ENCODE measurements at regions not wholly inside any gene's neighbourhood (a gene's known extent, or its start where the extent isn't known, plus 50 kb on each side); places are given as distances from the start of the nearest gene placed in this dataset.

DNA sequence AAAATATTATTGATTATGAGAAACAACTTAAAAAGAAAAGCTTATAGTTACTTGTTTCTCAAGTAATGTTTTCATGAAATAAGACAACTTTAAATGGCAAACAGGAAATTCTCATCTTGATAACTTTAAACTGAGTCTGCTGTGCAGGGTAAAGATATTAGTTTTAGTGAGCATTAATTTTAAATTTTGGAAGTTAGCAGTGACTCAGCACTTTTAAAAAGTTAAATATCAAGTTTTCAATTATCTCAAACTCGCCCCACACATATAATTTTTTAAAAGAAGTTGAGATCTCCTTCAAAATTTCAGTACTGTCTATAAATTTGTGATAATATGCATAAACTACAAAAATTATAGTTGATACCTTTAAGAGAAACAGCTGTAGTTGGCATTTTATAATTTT is 337.3 kb upstream of the NT5E start:
- no peak overlapping the region for H3K4me3 ChIP-seq (ENCODE audit: low read depth, low read length)
- no peak for DNase-seq (ENCODE audit: low read depth)
- TF ChIP-seq, protein P1, sequence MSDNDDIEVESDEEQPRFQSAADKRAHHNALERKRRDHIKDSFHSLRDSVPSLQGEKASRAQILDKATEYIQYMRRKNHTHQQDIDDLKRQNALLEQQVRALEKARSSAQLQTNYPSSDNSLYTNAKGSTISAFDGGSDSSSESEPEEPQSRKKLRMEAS (IDR thresholded peaks at IDR 0.05; ENCODE audit: low read depth, low read length) = no peak
- TF ChIP-seq MYC (IDR thresholded peaks at IDR 0.05; ENCODE audit: low read depth, low read length) (no peak), POLR2A (IDR thresholded peaks at IDR 0.05; ENCODE audit: extremely low read depth, insufficient read length) (no peak)
- TF ChIP-seq, protein P2, sequence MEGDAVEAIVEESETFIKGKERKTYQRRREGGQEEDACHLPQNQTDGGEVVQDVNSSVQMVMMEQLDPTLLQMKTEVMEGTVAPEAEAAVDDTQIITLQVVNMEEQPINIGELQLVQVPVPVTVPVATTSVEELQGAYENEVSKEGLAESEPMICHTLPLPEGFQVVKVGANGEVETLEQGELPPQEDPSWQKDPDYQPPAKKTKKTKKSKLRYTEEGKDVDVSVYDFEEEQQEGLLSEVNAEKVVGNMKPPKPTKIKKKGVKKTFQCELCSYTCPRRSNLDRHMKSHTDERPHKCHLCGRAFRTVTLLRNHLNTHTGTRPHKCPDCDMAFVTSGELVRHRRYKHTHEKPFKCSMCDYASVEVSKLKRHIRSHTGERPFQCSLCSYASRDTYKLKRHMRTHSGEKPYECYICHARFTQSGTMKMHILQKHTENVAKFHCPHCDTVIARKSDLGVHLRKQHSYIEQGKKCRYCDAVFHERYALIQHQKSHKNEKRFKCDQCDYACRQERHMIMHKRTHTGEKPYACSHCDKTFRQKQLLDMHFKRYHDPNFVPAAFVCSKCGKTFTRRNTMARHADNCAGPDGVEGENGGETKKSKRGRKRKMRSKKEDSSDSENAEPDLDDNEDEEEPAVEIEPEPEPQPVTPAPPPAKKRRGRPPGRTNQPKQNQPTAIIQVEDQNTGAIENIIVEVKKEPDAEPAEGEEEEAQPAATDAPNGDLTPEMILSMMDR (IDR thresholded peaks at IDR 0.05; ENCODE audit: low read depth, low read length) = no peak

DNA sequence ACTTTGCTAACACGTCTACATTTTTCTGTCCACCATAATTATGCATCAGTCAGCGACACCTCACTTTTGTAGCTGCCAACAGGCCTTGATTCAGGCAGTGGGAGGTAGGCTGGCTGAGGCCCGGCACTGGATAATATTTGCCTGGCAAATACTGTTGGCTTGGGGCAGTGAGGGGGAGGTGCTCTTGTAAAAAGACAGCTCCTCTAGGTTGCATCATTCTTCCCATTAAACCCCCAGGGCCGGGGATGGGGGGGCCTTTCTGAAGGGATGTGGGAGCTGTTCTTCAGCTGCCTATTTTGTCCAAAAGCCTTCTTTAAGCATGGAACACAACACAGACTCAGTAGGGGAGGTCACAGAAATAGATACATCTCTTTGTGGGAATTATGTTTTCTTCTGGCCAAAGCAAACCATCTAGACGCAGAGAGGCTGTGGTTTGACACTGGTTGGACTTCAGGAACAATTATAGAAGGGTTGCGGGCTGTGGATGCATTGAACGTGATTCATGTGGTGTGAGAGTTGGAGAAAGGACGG is 338.3 kb upstream of the NT5E start:
- H3K4me3 ChIP-seq (ENCODE audit: low read depth, low read length) = no peak overlapping the region
- peak; percentile 14 for DNase-seq (ENCODE audit: low read depth)
- TF ChIP-seq, protein P2 (IDR thresholded peaks at IDR 0.05; ENCODE audit: low read depth, low read length) = no peak
- TF ChIP-seq, protein P1 (IDR thresholded peaks at IDR 0.05; ENCODE audit: low read depth, low read length) = no peak
- TF ChIP-seq MYC (IDR thresholded peaks at IDR 0.05; ENCODE audit: low read depth, low read length) = no peak
- no peak for TF ChIP-seq POLR2A (IDR thresholded peaks at IDR 0.05; ENCODE audit: extremely low read depth, insufficient read length)

DNA sequence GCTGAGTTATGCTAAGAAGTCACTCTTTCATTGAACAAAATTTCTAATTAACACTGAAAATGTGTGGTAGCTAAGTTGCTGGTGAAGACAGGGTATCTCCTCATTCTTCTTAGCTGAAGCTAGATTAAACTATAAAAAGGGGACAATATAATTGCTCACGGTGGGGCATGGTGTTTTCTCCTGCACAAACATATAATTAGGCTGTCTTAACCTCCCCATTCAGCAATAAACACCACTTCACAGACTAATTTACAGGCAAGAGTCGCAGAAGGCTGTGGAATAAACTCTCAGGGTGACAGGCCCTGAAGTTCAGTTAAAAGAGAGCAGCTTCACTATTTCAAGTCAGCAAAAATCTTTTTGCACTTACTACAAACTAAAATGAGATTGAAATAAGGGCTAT is 338.9 kb upstream of the NT5E start:
- no peak for DNase-seq (ENCODE audit: low read depth)
- TF ChIP-seq POLR2A (IDR thresholded peaks at IDR 0.05; ENCODE audit: extremely low read depth, insufficient read length) (no peak), MYC (IDR thresholded peaks at IDR 0.05; ENCODE audit: low read depth, low read length) (no peak)
- TF ChIP-seq, protein P1 (IDR thresholded peaks at IDR 0.05; ENCODE audit: low read depth, low read length) = no peak
- TF ChIP-seq, protein P2 (IDR thresholded peaks at IDR 0.05; ENCODE audit: low read depth, low read length) = no peak
- no peak overlapping the region for H3K4me3 ChIP-seq (ENCODE audit: low read depth, low read length)

DNA sequence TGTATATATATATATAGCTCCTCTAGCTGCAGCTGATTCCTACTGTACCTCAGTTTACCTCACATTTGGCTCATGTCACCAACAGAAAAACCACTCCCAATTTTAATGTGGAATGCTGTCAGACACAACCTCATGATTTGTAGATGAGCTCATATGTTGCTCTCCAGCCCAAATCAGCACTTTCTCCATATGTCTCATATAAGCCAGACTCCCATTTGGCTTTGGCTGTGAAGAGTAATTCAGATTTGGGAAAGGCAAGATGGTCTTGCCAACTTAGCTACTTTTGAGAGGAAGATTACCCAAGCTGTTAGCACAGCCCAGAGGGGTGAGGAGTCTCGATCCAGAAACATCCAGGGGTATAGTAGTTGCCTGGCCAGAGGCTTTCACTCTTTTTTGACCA is 342.2 kb upstream of the NT5E start:
- H3K4me3 ChIP-seq (ENCODE audit: low read depth, low read length) = no peak overlapping the region
- no peak for DNase-seq (ENCODE audit: low read depth)
- TF ChIP-seq, protein P2 (IDR thresholded peaks at IDR 0.05; ENCODE audit: low read depth, low read length) = no peak
- TF ChIP-seq POLR2A (IDR thresholded peaks at IDR 0.05; ENCODE audit: extremely low read depth, insufficient read length) (no peak), MYC (IDR thresholded peaks at IDR 0.05; ENCODE audit: low read depth, low read length) (no peak)
- TF ChIP-seq, protein P1 (IDR thresholded peaks at IDR 0.05; ENCODE audit: low read depth, low read length) = no peak

DNA sequence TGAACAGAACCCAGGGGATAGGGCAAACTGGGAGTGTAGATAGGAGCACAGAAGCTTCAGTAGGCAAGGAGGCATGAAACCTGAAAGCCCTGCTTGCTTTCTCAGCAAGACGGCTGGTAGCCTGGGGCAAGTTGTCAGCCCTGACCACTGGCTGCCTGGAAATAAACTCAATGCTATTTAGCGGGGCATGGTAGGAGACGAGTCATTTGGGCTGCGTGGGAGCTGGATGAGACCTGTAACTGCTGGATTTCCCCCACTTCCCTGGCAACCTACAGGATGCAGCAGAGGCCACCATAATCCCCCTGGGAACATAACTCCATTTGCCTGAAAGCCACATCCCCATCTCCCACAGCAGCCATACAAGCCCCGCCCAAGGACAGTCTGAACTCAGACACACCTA is 332.6 kb upstream of the TBX18 start:
- TF ChIP-seq MYC (IDR thresholded peaks at IDR 0.05; ENCODE audit: low read depth, low read length) (no peak), POLR2A (IDR thresholded peaks at IDR 0.05; ENCODE audit: extremely low read depth, insufficient read length) (no peak)
- TF ChIP-seq, protein P1 (IDR thresholded peaks at IDR 0.05; ENCODE audit: low read depth, low read length) = no peak
- no peak overlapping the region for H3K4me3 ChIP-seq (ENCODE audit: low read depth, low read length)
- DNase-seq (ENCODE audit: low read depth) = peak; percentile 9

DNA sequence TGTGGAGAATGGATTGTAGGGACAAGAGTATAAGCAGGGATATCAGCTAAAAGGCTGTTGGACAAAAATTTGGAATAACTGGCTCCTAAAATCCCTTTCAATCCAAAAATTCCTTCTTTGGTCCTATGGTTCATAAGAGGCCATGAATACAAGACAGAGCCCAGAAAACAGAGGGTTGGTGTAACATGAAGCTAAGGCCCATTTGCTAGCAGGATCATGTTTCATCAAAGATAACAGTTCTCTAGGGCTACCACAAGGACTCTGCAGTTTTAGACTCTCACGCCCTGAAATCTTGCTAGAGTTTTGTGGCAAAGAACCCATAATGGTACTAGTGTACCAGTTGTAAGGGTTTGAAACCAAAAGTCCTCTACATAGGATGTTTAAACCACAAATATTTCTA is 327.8 kb upstream of the TBX18 start:
- no peak for DNase-seq (ENCODE audit: low read depth)
- TF ChIP-seq, protein P1 (IDR thresholded peaks at IDR 0.05; ENCODE audit: low read depth, low read length) = no peak
- TF ChIP-seq POLR2A (IDR thresholded peaks at IDR 0.05; ENCODE audit: extremely low read depth, insufficient read length) (no peak), MYC (IDR thresholded peaks at IDR 0.05; ENCODE audit: low read depth, low read length) (no peak)
- TF ChIP-seq, protein P2 (IDR thresholded peaks at IDR 0.05; ENCODE audit: low read depth, low read length) = no peak

More for the DNA sequence above, 327.8 kb upstream of the TBX18 start:
- H3K4me3 ChIP-seq (ENCODE audit: low read depth, low read length) = no peak overlapping the region
